ENCODE measurements at regions not wholly inside any gene's neighbourhood (a gene's known extent, or its start where the extent isn't known, plus 50 kb on each side); places are given as distances from the start of the nearest gene placed in this dataset.

GRCh38 chr6:19356692-19357091 is 480.5 kb upstream of the ID4 start:
- CTCF ChIA-PET: no interaction called here
- dilution Hi-C loops (cut with HindIII; ENCODE audit: low sequenced_read_pairs, unreplicated experiment): no loop called here

More at GRCh38 chr6:19356692-19357091, 480.5 kb upstream of the ID4 start:
- no peaks in the 10 kb centered on the region for H3K79me1 ChIP-seq (ENCODE audit: low read depth in 1 of 2, low read length in 2 of 2)
- H2AK9ac ChIP-seq (replicated peaks; ENCODE audit: low read depth, low read length, poor library complexity): no peak overlapping the region
- H2AFZ ChIP-seq (replicated peaks; ENCODE audit: low read length, poor library complexity): no peak overlapping the region
- DNase-seq: no peak
- no peak overlapping the region for H3K27ac ChIP-seq (ENCODE audit: insufficient read depth, low read length)
- POLR2A ChIA-PET (ENCODE audit: unreplicated experiment): no interaction called here
- H3K36me3 ChIP-seq (ENCODE audit: control insufficient read depth, insufficient read depth, low read length): no peaks in the 10 kb centered on the region
- no peak overlapping the region for H4K91ac ChIP-seq (ENCODE audit: insufficient read depth, low read depth, low read length)
- no peaks in the 10 kb centered on the region for H3K27me3 ChIP-seq (ENCODE audit: control insufficient read depth, insufficient read depth, low read length)
- no peak overlapping the region for H3K14ac ChIP-seq (replicated peaks; ENCODE audit: low read depth, low read length)
- no peak overlapping the region for H2BK5ac ChIP-seq (ENCODE audit: low read depth, low read length, poor library complexity, severe bottlenecking)
- ATAC-seq (ENCODE audit: low read depth): no peak
- in situ Hi-C loops (cut with MboI; ENCODE audit: low sequenced_read_pairs) (no loop called here), intact Hi-C loops (cut with micrococcal nuclease) (no loop called here)
- no peak overlapping the region for H3K4me2 ChIP-seq (ENCODE audit: low read depth, low read length)
- H3K9me3 ChIP-seq (ENCODE audit: control insufficient read depth, insufficient read depth, low read length): peaks cover 6% of the 10 kb centered on the region
- H3K56ac ChIP-seq (ENCODE audit: extremely low read depth, insufficient read depth, low read length): no peak overlapping the region
- H3K4me1 ChIP-seq (ENCODE audit: control insufficient read depth, insufficient read depth, low read length): no peaks in the 10 kb centered on the region
- no peak overlapping the region for H2BK20ac ChIP-seq (ENCODE audit: low read depth, low read length)
- no peak overlapping the region for H3K9ac ChIP-seq (ENCODE audit: low read depth, low read length)
- H4K20me1 ChIP-seq (ENCODE audit: insufficient read depth, low read length): no peaks in the 10 kb centered on the region
- H3K4ac ChIP-seq (ENCODE audit: low read depth, low read length): no peak overlapping the region
- H3K4me3 ChIP-seq (ENCODE audit: insufficient read depth, low read depth, low read length): no peak overlapping the region
- no peak overlapping the region for H4K8ac ChIP-seq (ENCODE audit: low read depth in 2 of 2, low read length in 2 of 2)
- WGBS, 2 experiments (ENCODE audit: extremely low coverage in 2 of 2, insufficient read length in 1 of 2): no CpG with 5 or more reads among the region's 2 CpGs
- H3K23ac ChIP-seq (ENCODE audit: low read depth, low read length): no peak overlapping the region
- H2AK5ac ChIP-seq (ENCODE audit: low read depth, low read length): no peak overlapping the region
- no peak overlapping the region for H2BK120ac ChIP-seq (ENCODE audit: low read depth, low read length)
- H2BK15ac ChIP-seq (ENCODE audit: low read depth, low read length): no peak overlapping the region
- no peak overlapping the region for H3K18ac ChIP-seq (ENCODE audit: low read depth, low read length)
- BruUV-seq (replicated peaks): no TSS peak
- H4K5ac ChIP-seq (ENCODE audit: low read depth, low read length): no peak overlapping the region
- no peaks in the 10 kb centered on the region for H3K9me1 ChIP-seq (ENCODE audit: insufficient read depth, low read length)
- TF ChIP-seq MAZ (IDR thresholded peaks at IDR 0.05; ENCODE audit: borderline replicate concordance, low read depth, low read length): no peak
- no peak for TF ChIP-seq RAD21 (IDR thresholded peaks at IDR 0.05; ENCODE audit: low read length)
- TF ChIP-seq MXI1 (IDR thresholded peaks at IDR 0.05; ENCODE audit: borderline replicate concordance, low read depth, low read length): no peak
- no peak for TF ChIP-seq USF2 (IDR thresholded peaks at IDR 0.05; ENCODE audit: low read depth, low read length)
- no peak for TF ChIP-seq CTCF (conservative IDR thresholded peaks at IDR 0.05; ENCODE audit: low read depth, low read length)
- TF ChIP-seq BHLHE40 (IDR thresholded peaks at IDR 0.05; ENCODE audit: low read depth, low read length): no peak
- TF ChIP-seq FOS (IDR thresholded peaks at IDR 0.05; ENCODE audit: low read depth, low read length): no peak
- TF ChIP-seq CEBPB (IDR thresholded peaks at IDR 0.05; ENCODE audit: low read depth, low read length): no peak
- TF ChIP-seq SMC3 (IDR thresholded peaks at IDR 0.05; ENCODE audit: low read depth, low read length): no peak

All from IMR-90 (cell line).